Esophagus (tissue), 2 donors: ENCODE measurements at regions not wholly inside any gene's neighbourhood (a gene's known extent, or its start where the extent isn't known, plus 50 kb on each side); places are given as distances from the start of the nearest gene placed in this dataset.
A peak's percentile ranks its signal among the peaks of the same experiment; 100 is the strongest.

Experiments
- H3K27ac ChIP-seq, 2 donors: one replicate each; pipeline ENCODE4 v1.5.1; 2013; ENCODE audit warnings: low read depth in 2 of 2, mild to moderate bottlenecking in 2 of 2, inconsistent platforms in 1 of 2, low read length in 1 of 2, moderate library complexity in 1 of 2
- H3K27me3 ChIP-seq, 2 donors: one replicate each; pipeline ENCODE4 v1.6.1; 2013; ENCODE audit warnings: low read length in 2 of 2, control low read depth in 1 of 2, mild to moderate bottlenecking in 1 of 2; ENCODE audit not compliant: insufficient read depth in 2 of 2, control insufficient read depth in 1 of 2
- H3K36me3 ChIP-seq, 2 donors: one replicate each; pipeline ENCODE4 v1.6.1; 2013; ENCODE audit warnings: low read length in 1 of 2; ENCODE audit not compliant: control insufficient read depth in 2 of 2, insufficient read depth in 2 of 2
- H3K4me1 ChIP-seq, 2 donors: one replicate each; pipeline ENCODE4 v1.6.1; 2013; ENCODE audit warnings: low read length in 1 of 2; ENCODE audit not compliant: control insufficient read depth in 2 of 2, insufficient read depth in 2 of 2
- H3K4me3 ChIP-seq, 2 donors: one replicate each; pipeline ENCODE4 v1.5.1; 2013; ENCODE audit warnings: low read length in 2 of 2, mild to moderate bottlenecking in 2 of 2, low read depth in 1 of 2, moderate library complexity in 1 of 2
- H3K9me3 ChIP-seq, 2 donors: one replicate each; pipeline ENCODE4 v1.6.1; 2013; ENCODE audit warnings: mild to moderate bottlenecking in 2 of 2, low read depth in 1 of 2, low read length in 1 of 2, moderate library complexity in 1 of 2; ENCODE audit not compliant: control insufficient read depth in 2 of 2, insufficient read depth in 1 of 2
- WGBS, 2 donors: extraction: QIAGEN DNeasy Blood & Tissue Kit; methylation state at CpG; one replicate each; pipeline ENCODE4 v1.1.7; 2013; 5-methylcytosine and 5-hydroxymethylcytosine counted together
- donor health status: healthy with polysubstance abuse.
- donor health status: Bipolar disorder and iron deficiency.

GRCh38 chr1:220976390-220976789, 97.1 kb downstream of the HLX start:
- WGBS, 2 donors, result 29 to 38% methylated on average over 3 of the region's 3 CpGs

DNA sequence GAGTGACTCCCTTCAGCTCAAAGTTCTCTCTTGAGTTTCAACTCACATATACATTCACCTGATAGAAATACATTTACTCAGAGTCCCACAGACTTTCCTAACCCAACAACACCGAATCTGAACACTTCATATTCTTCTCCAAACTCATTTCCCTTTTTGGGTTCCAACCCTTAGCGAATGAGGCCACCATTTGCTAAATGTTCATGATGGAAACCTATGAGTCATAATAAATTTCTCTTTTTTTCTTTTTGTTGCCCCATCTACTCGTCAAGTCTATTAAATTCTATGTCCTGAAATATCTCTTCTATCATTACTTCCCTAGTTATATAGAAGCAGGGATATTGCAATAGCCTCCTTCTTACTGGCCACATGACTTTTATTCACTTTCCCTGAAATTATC, 100.1 kb downstream of the HLX start:
- no peaks in the 10 kb centered on the region for H3K4me1 ChIP-seq
- no peak overlapping the region for H3K4me3 ChIP-seq
- no peaks in the 10 kb centered on the region for H3K27me3 ChIP-seq
- 75 to 78% methylated on average over 3 of the region's 3 CpGs for WGBS, 2 donors
- peaks cover 0 to 4% of the 10 kb centered on the region in 2 donors for H3K9me3 ChIP-seq
- no peaks in the 10 kb centered on the region for H3K36me3 ChIP-seq
- H3K27ac ChIP-seq, result no peak overlapping the region

More at GRCh38 chr1:220976390-220976789, 97.1 kb downstream of the HLX start:
- Histone ChIP-seq H3K4me3 (no peak overlapping the region), H3K27ac (no peak overlapping the region), H3K4me1 (no peaks in the 10 kb centered on the region), H3K36me3 (no peaks in the 10 kb centered on the region), H3K9me3 (no peaks in the 10 kb centered on the region), H3K27me3 (no peaks in the 10 kb centered on the region)

GRCh38 chr1:220982686-220983085, 103.4 kb downstream of the HLX start:
- H3K4me3 ChIP-seq, result no peak overlapping the region
- H3K36me3 ChIP-seq, result no peaks in the 10 kb centered on the region
- H3K9me3 ChIP-seq, result peaks cover 0 to 4% of the 10 kb centered on the region in 2 donors
- H3K27me3 ChIP-seq, result no peaks in the 10 kb centered on the region
- no peaks in the 10 kb centered on the region for H3K4me1 ChIP-seq
- no peak overlapping the region for H3K27ac ChIP-seq
- 86 to 87% methylated on average over 10 of the region's 10 CpGs for WGBS, 2 donors

DNA sequence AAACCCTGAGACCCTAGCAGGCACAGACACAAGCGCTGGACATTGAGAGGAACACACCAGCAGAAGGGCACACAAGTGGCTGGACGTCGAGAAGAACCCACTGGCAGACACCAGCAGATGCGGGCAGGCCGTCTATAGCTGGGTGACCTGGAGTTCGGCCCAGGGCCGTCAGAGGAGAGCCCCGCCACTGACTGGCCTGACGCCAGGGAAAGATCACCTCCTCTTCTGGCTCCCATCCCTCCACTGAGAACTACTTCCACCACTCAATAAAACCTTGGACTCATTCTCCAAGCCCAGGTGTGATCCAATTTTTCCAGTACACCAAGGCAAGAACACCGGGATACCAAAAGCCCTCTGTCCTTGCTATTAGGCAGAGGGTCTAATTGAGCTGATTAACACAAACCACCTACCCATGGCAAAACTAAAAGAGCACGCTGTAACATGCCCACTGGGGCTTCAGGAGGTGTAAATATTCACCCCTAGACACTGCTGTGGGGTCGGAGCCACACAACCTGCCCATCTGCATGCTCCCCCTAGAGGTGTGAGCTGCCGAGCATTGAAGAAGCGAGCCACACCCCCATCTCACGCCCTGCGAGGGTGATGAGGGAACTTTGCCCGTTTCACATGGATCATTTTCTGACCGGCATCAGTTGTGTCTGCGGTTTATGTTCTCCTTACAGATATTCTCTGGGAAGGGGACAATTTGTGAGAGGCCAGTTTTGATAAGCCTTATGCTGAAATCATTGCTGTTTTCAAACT, 104.8 kb downstream of the HLX start:
- Histone ChIP-seq H3K9me3 (peaks cover 0 to 4% of the 10 kb centered on the region in 2 donors), H3K27me3 (no peaks in the 10 kb centered on the region), H3K27ac (no peak overlapping the region), H3K36me3 (no peaks in the 10 kb centered on the region), H3K4me1 (no peaks in the 10 kb centered on the region), H3K4me3 (no peak overlapping the region)
- WGBS, 2 donors, result 65 to 70% methylated on average over 19 of the region's 19 CpGs

DNA sequence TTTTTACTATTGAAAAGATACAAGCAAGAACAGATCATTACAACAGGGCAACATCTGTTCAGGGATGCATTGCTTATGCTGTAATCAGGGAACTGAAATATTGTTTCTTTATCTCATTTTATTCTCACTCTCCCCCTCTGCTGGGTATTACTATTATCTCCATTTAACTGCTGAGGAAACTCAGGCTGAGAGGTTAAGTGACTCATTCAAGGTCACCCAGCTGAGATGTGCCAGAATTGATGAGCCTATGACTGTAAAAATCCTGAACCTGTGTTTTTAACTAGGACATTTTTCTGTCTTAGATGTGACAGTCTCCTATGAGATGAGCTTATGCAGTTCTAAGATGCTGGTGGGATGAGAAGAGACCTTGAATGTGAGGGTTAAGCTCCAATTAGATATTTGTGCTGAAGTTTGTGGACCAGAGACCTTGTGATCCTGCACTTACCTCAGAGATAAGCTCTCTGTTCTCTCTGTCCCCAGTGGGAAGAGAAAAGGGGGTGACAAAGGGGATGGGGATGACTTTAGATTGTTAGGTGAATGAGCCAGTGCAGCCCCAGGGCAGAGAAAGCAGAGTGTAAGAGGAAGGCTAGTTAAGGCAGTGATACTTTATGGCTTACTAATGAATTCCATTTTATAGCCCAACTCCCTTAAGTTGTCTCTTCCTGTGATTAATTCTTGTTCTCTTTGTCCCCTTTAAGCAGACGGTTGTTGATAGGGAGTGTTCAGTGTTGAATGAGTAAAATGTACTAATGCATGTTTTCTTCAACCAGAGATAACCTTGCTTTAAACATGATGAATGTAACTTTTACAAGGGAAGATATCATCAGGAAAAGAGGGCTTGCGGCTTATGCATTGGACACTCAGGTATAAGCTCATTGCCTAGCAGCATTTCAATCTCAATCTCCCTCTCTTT, 111.4 kb downstream of the HLX start:
- WGBS, 2 donors, result 50 to 56% methylated on average over 2 of the region's 2 CpGs
- H3K27ac ChIP-seq, result no peak overlapping the region
- H3K4me3 ChIP-seq, result no peak overlapping the region
- H3K27me3 ChIP-seq, result no peaks in the 10 kb centered on the region
- no peaks in the 10 kb centered on the region for H3K36me3 ChIP-seq
- no peaks in the 10 kb centered on the region for H3K9me3 ChIP-seq
- no peaks in the 10 kb centered on the region for H3K4me1 ChIP-seq

DNA sequence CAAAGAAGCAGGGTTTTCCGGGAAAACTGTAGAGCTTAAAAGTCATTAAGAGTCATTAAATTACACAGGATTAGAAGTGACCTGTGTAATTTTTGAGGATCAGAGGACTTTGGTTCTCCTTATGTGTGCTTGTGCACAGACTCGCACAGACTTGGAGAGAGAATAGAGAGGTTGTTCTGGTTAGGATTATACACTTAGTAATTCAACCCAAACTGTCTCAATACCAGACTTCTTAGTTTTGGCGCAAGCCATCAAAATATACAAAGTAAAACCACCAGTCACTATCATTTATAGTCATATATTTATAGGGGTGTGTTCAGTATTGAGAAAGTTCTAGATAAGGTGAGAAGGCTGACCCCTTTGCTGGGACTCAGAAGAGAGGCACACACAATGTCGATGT, 112.3 kb downstream of the HLX start:
- Histone ChIP-seq H3K27me3 (no peaks in the 10 kb centered on the region), H3K36me3 (no peaks in the 10 kb centered on the region), H3K27ac (no peak overlapping the region), H3K4me1 (no peaks in the 10 kb centered on the region), H3K4me3 (no peak overlapping the region), H3K9me3 (no peaks in the 10 kb centered on the region)
- WGBS, 2 donors, result 59 to 66% methylated on average over 4 of the region's 4 CpGs

GRCh38 chr1:220991959-220992704, 112.9 kb downstream of the HLX start:
- WGBS, 2 donors, result 33 to 39% methylated on average over 13 of the region's 13 CpGs
- H3K4me1 ChIP-seq, result no peaks in the 10 kb centered on the region
- no peaks in the 10 kb centered on the region for H3K9me3 ChIP-seq
- H3K27me3 ChIP-seq, result no peaks in the 10 kb centered on the region
- H3K4me3 ChIP-seq, result no peak overlapping the region
- no peaks in the 10 kb centered on the region for H3K36me3 ChIP-seq
- H3K27ac ChIP-seq, result peak overlapping the region in 1 of 2 donors; percentile 4

GRCh38 chr1:220992705-220993052, 113.4 kb downstream of the HLX start:
- H3K4me3 ChIP-seq, result no peak overlapping the region
- no peaks in the 10 kb centered on the region for H3K4me1 ChIP-seq
- WGBS, 2 donors, result 27 to 30% methylated on average over 3 of the region's 3 CpGs
- no peaks in the 10 kb centered on the region for H3K9me3 ChIP-seq
- H3K36me3 ChIP-seq, result no peaks in the 10 kb centered on the region
- H3K27me3 ChIP-seq, result no peaks in the 10 kb centered on the region
- H3K27ac ChIP-seq, result no peak overlapping the region

- no peak overlapping the region for H3K27ac ChIP-seq
- H3K27me3 ChIP-seq, result no peaks in the 10 kb centered on the region
- WGBS, 2 donors, result 86 to 90% methylated on average over 3 of the region's 3 CpGs
- no peaks in the 10 kb centered on the region for H3K9me3 ChIP-seq
- no peaks in the 10 kb centered on the region for H3K4me1 ChIP-seq
- H3K36me3 ChIP-seq, result no peaks in the 10 kb centered on the region
- no peak overlapping the region for H3K4me3 ChIP-seq
Observed at GRCh38 chr1:220994671-220995070, 115.4 kb downstream of the HLX start.
